ENCODE measurements at regions not wholly inside any gene's neighbourhood (a gene's known extent, or its start where the extent isn't known, plus 50 kb on each side); places are given as distances from the start of the nearest gene placed in this dataset.

DNA sequence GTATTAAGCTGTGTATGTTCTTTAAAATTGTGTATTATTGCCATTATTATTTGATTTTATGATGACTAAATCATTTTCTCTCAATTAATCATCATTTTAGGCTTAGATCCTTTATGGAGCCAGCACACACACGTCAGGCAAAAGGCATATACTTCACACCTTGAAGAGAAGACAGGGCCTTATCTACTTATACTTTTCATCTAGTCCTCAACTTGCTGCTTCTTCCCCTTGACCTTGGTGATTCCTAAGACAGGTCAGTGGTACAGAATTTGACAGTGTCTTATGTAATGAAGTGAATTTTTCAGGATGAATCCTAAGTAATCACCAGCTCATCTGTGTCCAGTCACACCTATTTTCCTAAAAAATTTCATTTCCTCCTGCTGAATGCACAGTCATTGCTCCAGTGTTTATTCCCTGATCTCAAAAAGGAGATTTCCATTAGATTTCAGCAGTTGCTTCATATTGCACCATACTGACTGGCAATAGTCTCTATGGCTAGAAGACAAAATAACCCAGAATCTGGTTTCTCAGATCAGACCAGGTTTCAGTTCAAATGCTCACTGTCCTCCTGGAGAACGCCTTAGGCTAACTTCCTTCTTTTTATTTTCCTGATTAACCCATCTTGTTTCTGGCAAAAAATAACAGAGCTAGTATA lies 235.7 kb downstream of the PTH2R start:
- TF ChIP-seq, protein P1, sequence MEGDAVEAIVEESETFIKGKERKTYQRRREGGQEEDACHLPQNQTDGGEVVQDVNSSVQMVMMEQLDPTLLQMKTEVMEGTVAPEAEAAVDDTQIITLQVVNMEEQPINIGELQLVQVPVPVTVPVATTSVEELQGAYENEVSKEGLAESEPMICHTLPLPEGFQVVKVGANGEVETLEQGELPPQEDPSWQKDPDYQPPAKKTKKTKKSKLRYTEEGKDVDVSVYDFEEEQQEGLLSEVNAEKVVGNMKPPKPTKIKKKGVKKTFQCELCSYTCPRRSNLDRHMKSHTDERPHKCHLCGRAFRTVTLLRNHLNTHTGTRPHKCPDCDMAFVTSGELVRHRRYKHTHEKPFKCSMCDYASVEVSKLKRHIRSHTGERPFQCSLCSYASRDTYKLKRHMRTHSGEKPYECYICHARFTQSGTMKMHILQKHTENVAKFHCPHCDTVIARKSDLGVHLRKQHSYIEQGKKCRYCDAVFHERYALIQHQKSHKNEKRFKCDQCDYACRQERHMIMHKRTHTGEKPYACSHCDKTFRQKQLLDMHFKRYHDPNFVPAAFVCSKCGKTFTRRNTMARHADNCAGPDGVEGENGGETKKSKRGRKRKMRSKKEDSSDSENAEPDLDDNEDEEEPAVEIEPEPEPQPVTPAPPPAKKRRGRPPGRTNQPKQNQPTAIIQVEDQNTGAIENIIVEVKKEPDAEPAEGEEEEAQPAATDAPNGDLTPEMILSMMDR (IDR thresholded peaks at IDR 0.05), result no peak
- no peak for TF ChIP-seq ZFX (IDR thresholded peaks at IDR 0.05; ENCODE audit: borderline replicate concordance)

Data from 22Rv1 (cell line).